IPS-NIHi11 (cell line): ENCODE measurements at regions not wholly inside any gene's neighbourhood (a gene's known extent, or its start where the extent isn't known, plus 50 kb on each side); places are given as distances from the start of the nearest gene placed in this dataset.
"Not testable (repeated sequence)": the region's sequence is repeated elsewhere in the genome, so short reads cannot be mapped to it uniquely, and the experiment has no call there.

Source experiments
- DNase-seq: peaks from one replicate; pipeline ENCODE4 v3.0.0; 2012; ENCODE audit warnings: mixed read lengths, low spot score

- no peak for DNase-seq
These were observed 83.7 kb upstream of the CTDP1 start for GRCh38 chr18:79595876-79596374.

DNA sequence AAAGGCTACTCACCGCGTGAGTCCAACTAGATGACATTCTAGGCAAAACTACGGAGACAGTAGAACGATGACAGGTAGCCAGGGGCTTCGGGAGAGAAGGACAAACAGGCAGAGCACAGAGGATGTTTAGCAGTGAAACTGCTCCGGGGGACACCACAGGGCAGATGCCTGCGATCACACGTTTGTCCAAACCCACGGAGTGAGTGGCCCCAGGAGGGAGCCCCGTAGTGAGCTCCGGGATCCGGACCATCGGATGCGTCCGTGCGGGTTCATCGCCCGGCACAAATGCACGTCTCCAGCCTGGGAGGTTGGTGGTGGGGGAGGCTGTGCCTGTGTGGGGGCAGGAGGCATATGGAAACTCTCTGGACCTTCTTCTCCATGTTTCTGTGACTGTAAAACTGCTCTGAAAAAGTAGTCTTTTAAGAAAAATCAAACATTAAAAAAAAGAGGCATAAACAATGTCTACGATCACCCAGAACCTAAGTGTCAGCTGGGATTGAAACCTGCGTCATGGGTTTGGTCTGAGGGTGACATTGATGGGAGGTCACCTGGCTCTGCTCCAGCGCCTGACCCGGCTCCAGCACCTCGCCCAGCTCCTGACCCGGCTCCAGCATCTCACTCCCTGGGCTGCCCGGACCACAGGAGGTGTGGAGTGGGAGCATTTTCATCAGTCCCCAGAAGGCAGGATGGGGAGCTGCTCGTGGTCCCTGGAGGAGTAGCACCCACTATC is 83.0 kb upstream of the CTDP1 start:
- no peak for DNase-seq

DNA sequence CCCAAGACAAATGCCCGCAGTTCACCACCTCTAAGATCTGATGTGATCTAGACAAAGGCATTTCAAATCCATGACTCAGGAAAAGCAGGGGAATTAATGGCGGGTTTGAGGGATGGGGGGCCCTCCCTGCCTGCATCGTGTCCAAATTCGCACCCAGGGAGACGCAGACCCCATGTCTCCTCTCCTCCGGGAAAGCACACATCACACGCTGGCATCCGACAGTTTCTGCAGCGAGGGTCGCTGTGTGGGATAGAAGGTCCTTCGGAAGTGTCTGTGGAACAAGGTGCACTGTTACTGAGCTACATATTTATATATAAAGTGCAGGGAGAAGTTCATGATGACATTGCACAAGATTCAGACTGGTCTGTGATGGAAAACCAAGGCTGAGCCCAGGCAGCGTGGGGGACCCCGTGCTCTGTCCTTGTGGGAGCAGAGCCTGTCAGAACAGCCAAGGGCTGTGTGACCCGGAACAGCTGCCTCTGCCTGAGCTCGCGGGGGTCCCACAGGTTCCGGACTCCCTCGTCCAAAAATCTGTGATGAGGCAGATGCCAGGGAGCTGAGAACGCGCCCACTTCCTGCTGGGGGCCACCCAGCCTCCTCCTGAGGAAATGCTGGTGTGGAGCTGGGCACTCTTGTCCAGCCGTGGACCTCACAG is 82.3 kb upstream of the CTDP1 start:
- no peak for DNase-seq

- no peak for DNase-seq
These were observed 81.6 kb upstream of the CTDP1 start for GRCh38 chr18:79597831-79598632.

GRCh38 chr18:79598633-79599175 is 80.9 kb upstream of the CTDP1 start:
- no peak for DNase-seq

GRCh38 chr18:79599441-79599931 is 80.1 kb upstream of the CTDP1 start:
- no peak for DNase-seq

GRCh38 chr18:79600141-79600540 is 79.5 kb upstream of the CTDP1 start:
- no peak for DNase-seq

GRCh38 chr18:79600596-79600995 is 79.0 kb upstream of the CTDP1 start:
- no peak for DNase-seq

- DNase-seq: no peak
These were observed 78.4 kb upstream of the CTDP1 start for GRCh38 chr18:79601234-79601633.

GRCh38 chr18:79603321-79604204 is 76.0 kb upstream of the CTDP1 start:
- no peak for DNase-seq

DNA sequence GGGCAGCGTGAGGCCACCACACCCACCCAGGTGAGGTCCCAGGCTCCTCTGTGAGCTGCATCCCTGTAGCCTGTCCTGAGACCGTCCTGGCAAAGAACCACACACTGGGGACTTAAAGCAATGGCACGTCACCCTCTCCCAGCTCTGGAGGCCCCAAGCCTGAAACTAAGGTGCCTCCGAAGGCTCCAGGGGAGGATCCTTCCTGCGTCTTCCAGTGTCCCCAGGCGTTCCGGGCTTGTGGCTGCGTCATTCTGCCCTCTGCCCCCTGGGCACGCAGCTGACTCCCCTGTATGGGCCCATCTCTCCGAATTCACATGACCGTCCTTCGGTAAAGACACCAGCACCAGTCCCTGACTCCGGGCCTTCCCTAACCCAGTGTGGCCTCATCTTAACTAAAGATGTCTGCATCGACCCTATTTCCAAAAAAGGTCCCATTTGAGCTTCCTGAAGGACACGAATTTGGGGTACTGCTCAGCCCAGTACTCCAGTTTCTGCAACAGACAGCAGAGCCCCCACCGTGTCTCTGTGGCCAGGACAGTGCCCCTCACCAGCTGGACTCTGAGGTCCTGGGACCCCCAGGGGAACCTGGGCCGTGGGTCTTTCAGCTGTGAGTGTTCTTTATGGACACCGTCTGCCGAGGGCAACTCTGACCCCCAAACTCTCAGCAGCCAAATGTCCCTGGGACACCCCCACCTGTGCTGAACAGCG is 75.2 kb upstream of the CTDP1 start:
- no peak for DNase-seq

- no peak for DNase-seq
These were observed 74.4 kb upstream of the CTDP1 start for GRCh38 chr18:79604913-79605880.

GRCh38 chr18:79606071-79606470 is 73.5 kb upstream of the CTDP1 start:
- DNase-seq: not testable (repeated sequence)

DNA sequence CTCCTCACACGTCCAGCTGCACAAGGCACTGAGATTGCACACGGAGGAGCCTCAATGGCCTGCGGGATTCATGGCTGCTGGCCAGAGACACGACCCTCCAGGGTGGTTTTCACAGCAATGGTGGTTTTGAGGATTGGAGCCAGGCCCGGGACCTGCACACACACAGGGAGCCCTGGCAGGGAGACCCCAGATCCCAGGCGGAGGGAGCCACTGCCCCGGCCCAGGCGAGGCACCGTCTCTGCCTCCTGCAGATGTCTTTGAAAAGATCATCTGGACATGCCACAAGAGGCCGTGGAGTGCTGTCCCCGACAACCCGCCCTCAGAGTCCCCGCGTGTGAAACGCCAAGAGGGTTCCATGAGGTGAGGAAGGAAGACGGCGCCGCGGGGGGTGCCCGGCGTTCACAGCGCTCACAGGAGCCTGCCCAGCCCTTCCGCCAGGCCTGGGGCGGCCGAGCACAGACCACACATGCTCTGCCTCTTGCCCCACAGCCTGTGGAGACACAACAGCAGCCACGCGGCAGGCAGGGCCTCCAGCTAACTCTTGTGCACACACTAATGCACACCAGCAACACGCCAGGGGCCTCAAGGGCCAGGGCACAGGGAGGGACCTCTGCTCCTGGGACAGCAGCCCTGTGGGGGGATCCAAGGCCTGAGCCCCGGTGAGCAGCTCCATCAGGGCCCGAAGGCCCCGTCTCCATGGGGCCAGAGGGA is 72.8 kb upstream of the CTDP1 start:
- DNase-seq: no peak

DNA sequence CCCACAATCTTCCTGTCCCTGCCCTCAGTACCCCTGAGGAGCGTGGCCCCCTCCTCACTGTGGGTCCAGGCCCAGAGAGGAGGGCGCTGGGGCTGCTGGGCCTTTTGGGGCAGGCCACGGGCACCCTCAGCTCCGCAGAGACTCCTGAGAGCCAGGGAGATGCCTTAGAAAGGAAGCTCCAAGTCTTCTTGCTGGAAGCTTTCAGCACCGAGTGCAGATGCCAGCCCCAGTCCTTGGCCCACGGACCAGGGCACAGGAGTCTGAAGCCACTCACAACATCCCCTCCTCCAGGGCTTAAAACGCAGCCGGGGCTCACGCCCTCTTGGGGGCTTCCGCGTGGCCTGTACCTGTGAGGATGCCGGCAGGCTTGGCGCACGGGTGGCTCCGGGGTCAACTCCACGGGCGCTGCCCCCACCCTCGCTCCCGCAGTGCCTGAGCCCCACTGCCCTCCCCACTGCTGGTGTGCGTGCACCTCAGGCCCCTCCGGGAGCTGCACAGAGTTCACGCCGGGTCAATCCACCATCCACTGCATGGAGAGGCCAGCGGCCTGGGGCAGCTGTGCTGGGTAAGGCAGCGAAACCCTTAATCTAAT is 72.1 kb upstream of the CTDP1 start:
- no peak for DNase-seq

DNA sequence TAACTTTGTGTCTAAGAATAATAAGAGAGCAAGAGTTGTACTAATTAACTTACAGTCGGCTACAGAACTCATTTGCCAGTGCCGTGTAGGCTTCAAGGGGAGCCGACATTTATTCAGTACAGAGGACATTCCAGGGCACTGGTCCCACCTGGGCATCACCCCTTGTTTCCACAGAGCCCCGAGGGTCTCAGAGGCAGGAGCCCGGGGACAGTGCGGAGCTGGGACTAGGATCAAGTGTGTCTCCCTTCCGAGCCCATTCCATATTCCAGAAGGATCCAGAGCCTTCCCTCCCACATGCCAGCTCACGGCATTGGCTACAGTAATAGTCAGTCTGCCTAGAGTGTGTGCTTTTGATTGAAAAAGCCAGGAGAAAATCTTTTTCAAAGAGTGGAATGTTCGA is 71.5 kb upstream of the CTDP1 start:
- DNase-seq: no peak

GRCh38 chr18:79608535-79608934 is 71.1 kb upstream of the CTDP1 start:
- no peak for DNase-seq

- no peak for DNase-seq
These were observed 70.6 kb upstream of the CTDP1 start for GRCh38 chr18:79608999-79609461.
